Gastrocnemius medialis (tissue), 4 donors: ENCODE measurements at regions not wholly inside any gene's neighbourhood (a gene's known extent, or its start where the extent isn't known, plus 50 kb on each side); places are given as distances from the start of the nearest gene placed in this dataset.

Experiments used
- ATAC-seq, 2 donors: fragments of 150-250 bp; one replicate each; pipeline ENCODE4 v1.9.1; 2016
- DNase-seq, 2 donors: peaks; one replicate each; pipeline ENCODE4 v3.0.0-alpha.2; 2019
- H3K27ac ChIP-seq, 4 donors: fragments of 200-600 bp; sonication (generic); 1 replicate in 1 of 4; 2 replicates in 3 of 4; pipeline ENCODE4 v1.5.1; 2016 to 2018; ENCODE audit warnings: mild to moderate bottlenecking in 2 of 4, moderate library complexity in 1 of 4
- H3K27me3 ChIP-seq, 3 donors: fragments of 200-600 bp; sonication (generic) in 2 of 3; 1 replicate in 1 of 3; 2 replicates in 2 of 3; pipeline versions ENCODE4 v1.5.1 to v1.6.0; 2016 to 2019; ENCODE audit warnings: mild to moderate bottlenecking in 1 of 3, moderate library complexity in 1 of 3
- H3K36me3 ChIP-seq, 2 donors: fragments of 200-600 bp; sonication (generic) in 1 of 2; one replicate each; pipeline ENCODE4 v1.5.1; 2017 to 2018
- H3K4me1 ChIP-seq, 2 donors: fragments of 200-600 bp; sonication (generic) in 1 of 2; one replicate each; pipeline ENCODE4 v1.5.1; 2016 to 2017; ENCODE audit warnings: mild to moderate bottlenecking in 2 of 2
- H3K4me3 ChIP-seq, 4 donors: fragments of 200-600 bp; sonication (generic) in 3 of 4; 1 replicate in 1 of 4; 2 replicates in 3 of 4; pipeline ENCODE4 v1.5.1; 2016 to 2019; ENCODE audit warnings: mild to moderate bottlenecking in 2 of 4
- H3K9me3 ChIP-seq, 3 donors: fragments of 200-600 bp; sonication (generic) in 2 of 3; 1 replicate in 1 of 3; 2 replicates in 2 of 3; pipeline ENCODE4 v1.5.1; 2016 to 2019
- POLR2A ChIP-seq, 2 donors: fragments of 450-650 bp; IDR thresholded peaks; one replicate each; pipeline ENCODE4 v1.6.1; 2017; ENCODE audit warnings: antibody characterized with exemption in 2 of 2, mild to moderate bottlenecking in 2 of 2, moderate library complexity in 2 of 2
- in situ Hi-C, 4 donors: fragments of 200-750 bp; cut with MboI; loops; one replicate each; pipeline versions ENCODE4 v1.15.0 to v1.8.0; 2017; ENCODE audit warnings: low sequenced_read_pairs in 4 of 4
- intact Hi-C: fragments of 100-400 bp; cut with DNase I; formaldehyde crosslinking; loops from one replicate; pipeline ENCODE4 v1.15.1; 2023; ENCODE audit warnings: low total_unique reads
- TF ChIP-seq, protein P1 (sequence below), 5 experiments: fragments of 450-650 bp in 3 of 5; fragments of 200-600 bp in 2 of 5; sonication (generic) in 2 of 5; IDR thresholded peaks in 4 of 5; conservative IDR thresholded peaks in 1 of 5; 1 replicate in 4 of 5; 2 replicates in 1 of 5; pipeline ENCODE4 v1.5.1; 2016 to 2019; ENCODE audit warnings: antibody characterized with exemption in 5 of 5, mild to moderate bottlenecking in 3 of 5, moderate library complexity in 3 of 5

DNA sequence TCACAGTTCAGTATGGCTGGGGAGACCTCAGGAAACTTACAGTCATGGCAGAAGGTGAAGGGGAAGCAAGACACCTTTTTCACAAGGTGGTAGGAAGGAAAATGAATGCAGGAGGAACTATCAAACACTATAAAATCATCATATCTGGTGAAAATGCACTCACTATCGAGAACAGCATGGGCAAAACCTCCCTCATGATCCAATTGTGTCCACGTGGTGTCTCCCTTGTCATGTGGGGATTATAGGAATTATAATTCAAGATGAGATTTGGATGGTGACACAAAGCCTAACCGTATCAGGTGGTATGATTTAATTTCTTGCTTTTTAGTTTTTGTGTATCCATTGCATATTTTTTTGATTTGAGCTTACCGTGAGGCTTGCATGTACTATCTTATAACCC is 133.2 kb upstream of the SYNCRIP start:
- H3K27ac ChIP-seq, result no peak overlapping the region
- ATAC-seq (no peak), DNase-seq (no peak)
- no peak for TF ChIP-seq POLR2A (IDR thresholded peaks at IDR 0.05)
- TF ChIP-seq, protein P1, sequence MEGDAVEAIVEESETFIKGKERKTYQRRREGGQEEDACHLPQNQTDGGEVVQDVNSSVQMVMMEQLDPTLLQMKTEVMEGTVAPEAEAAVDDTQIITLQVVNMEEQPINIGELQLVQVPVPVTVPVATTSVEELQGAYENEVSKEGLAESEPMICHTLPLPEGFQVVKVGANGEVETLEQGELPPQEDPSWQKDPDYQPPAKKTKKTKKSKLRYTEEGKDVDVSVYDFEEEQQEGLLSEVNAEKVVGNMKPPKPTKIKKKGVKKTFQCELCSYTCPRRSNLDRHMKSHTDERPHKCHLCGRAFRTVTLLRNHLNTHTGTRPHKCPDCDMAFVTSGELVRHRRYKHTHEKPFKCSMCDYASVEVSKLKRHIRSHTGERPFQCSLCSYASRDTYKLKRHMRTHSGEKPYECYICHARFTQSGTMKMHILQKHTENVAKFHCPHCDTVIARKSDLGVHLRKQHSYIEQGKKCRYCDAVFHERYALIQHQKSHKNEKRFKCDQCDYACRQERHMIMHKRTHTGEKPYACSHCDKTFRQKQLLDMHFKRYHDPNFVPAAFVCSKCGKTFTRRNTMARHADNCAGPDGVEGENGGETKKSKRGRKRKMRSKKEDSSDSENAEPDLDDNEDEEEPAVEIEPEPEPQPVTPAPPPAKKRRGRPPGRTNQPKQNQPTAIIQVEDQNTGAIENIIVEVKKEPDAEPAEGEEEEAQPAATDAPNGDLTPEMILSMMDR (IDR thresholded peaks at IDR 0.05 in 4 of 5, conservative IDR thresholded peaks at IDR 0.05 in 1 of 5), result no peak
- in situ Hi-C loops (no loop called here), intact Hi-C loops (no loop called here)
- H3K36me3 ChIP-seq, result no peaks in the 10 kb centered on the region
- H3K9me3 ChIP-seq, result no peaks in the 10 kb centered on the region
- H3K4me3 ChIP-seq, result no peak overlapping the region
- no peaks in the 10 kb centered on the region for H3K4me1 ChIP-seq
- H3K27me3 ChIP-seq, result no peaks in the 10 kb centered on the region

DNA sequence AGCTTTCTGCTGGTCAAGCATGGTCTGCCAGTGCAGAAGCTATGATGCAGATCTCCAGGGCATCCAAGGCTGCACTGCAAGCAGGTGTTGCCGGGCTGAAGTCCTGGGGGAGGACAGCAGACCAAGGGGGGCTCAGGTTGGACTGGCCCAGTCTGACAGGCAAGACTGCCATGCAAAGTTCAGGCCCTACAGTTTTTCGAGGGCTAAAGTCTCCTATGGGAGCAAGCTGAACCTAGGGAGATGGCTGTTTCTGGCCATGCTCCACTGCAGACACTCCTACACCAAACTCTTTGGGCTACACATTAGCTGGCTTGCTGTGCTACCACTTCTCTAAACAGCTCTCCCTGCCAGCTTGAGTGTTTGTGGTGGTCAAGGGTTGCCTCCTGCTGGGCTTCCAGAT is 130.0 kb upstream of the SYNCRIP start:
- in situ Hi-C loops (no loop called here), intact Hi-C loops (no loop called here)
- DNase-seq (no peak), ATAC-seq (no peak)
- Histone ChIP-seq H3K27ac (no peak overlapping the region), H3K4me3 (no peak overlapping the region), H3K9me3 (no peaks in the 10 kb centered on the region), H3K36me3 (no peaks in the 10 kb centered on the region), H3K4me1 (no peaks in the 10 kb centered on the region), H3K27me3 (no peaks in the 10 kb centered on the region)
- TF ChIP-seq, protein P1 (IDR thresholded peaks at IDR 0.05 in 4 of 5, conservative IDR thresholded peaks at IDR 0.05 in 1 of 5), result no peak
- TF ChIP-seq POLR2A (IDR thresholded peaks at IDR 0.05), result no peak

DNA sequence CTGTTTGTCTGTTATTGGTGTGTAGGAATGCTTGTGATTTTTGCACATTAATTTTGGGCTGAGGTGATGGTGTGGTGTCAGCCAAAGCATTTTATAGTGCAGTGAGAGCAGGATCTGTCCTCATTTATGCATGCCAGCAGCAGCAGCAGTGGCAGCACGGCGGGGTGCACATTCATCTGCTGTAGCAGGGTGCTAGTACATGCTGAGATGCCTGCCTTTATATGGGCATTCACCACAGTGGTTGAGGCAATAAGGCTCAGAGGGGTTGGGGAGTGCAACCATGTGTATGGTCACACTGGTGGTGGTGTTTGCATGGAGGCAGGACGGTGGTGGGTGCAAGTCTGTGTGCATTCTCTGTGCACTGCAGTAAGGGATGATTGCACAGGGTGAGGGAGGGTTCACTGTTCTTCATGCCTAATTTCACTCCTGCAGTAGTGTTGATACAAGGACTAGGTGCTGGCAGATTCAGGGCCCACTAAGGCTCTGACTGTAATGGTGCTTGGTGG is 129.3 kb upstream of the SYNCRIP start:
- Histone ChIP-seq H3K36me3 (no peaks in the 10 kb centered on the region), H3K27me3 (no peaks in the 10 kb centered on the region), H3K27ac (no peak overlapping the region), H3K4me3 (no peak overlapping the region), H3K9me3 (no peaks in the 10 kb centered on the region), H3K4me1 (no peaks in the 10 kb centered on the region)
- ATAC-seq, result no peak
- TF ChIP-seq, protein P1 (IDR thresholded peaks at IDR 0.05 in 4 of 5, conservative IDR thresholded peaks at IDR 0.05 in 1 of 5), result no peak
- TF ChIP-seq POLR2A (IDR thresholded peaks at IDR 0.05), result no peak
- intact Hi-C loops, result no loop called here
- DNase-seq, result no peak
- in situ Hi-C loops, result no loop called here

DNA sequence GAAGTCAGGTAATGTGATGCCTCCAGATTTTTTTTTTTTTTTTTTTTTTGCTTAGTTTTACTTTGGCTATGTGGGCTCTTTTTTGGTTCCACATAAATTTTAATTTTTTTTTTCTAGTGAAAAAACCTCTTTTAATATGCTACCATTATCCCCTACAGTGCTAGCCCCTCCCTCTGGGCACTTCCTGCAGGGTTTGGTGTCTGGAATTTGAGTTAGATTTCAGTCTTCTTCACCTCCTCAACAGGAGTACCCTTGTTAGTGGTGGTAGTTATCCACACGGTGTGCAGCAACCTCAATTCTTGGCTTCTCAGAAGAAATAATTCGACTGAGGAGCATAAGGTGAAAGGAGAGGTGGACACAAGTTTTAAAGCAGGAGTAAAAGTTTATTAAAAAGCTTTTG is 128.8 kb upstream of the SYNCRIP start:
- Histone ChIP-seq H3K36me3 (no peaks in the 10 kb centered on the region), H3K4me3 (no peak overlapping the region), H3K4me1 (no peaks in the 10 kb centered on the region), H3K27ac (no peak overlapping the region), H3K9me3 (no peaks in the 10 kb centered on the region), H3K27me3 (no peaks in the 10 kb centered on the region)
- TF ChIP-seq, protein P1 (IDR thresholded peaks at IDR 0.05 in 4 of 5, conservative IDR thresholded peaks at IDR 0.05 in 1 of 5), result no peak
- no peak for TF ChIP-seq POLR2A (IDR thresholded peaks at IDR 0.05)
- intact Hi-C loops, result no loop called here
- in situ Hi-C loops, result no loop called here
- ATAC-seq (no peak), DNase-seq (no peak)

DNA sequence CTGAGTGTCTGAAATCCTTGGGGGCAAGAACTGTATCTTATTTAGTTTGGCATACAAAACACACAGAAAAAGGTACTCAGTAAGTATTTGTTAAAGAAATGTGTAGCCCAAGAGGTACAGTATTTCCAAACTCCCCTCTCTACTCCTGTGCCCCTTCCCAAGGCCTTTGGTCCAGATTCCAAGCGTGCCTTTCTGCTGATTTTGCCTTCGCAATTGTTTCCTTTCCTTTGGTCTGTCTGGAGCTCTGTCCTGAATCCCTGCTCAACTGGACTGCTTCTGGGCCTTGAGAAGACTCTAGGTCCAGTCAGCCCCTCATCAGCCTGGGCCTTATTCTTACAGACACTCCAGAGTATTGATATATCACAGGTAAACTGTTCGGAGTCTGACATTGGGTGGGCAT is 122.2 kb upstream of the SYNCRIP start:
- H3K4me1 ChIP-seq, result no peaks in the 10 kb centered on the region
- TF ChIP-seq, protein P1 (IDR thresholded peaks at IDR 0.05 in 4 of 5, conservative IDR thresholded peaks at IDR 0.05 in 1 of 5), result no peak
- no peak for TF ChIP-seq POLR2A (IDR thresholded peaks at IDR 0.05)
- H3K27me3 ChIP-seq, result no peaks in the 10 kb centered on the region
- ATAC-seq (no peak), DNase-seq (no peak)
- no peak overlapping the region for H3K4me3 ChIP-seq
- H3K9me3 ChIP-seq, result no peaks in the 10 kb centered on the region
- H3K27ac ChIP-seq, result no peak overlapping the region
- intact Hi-C loops (no loop called here), in situ Hi-C loops (no loop called here)
- H3K36me3 ChIP-seq, result no peaks in the 10 kb centered on the region
